Neural progenitor cell (in vitro differentiated cells): ENCODE measurements at regions not wholly inside any gene's neighbourhood (a gene's known extent, or its start where the extent isn't known, plus 50 kb on each side); places are given as distances from the start of the nearest gene placed in this dataset.

Source experiments
- CTCF ChIP-seq: fragments of 200-600 bp; sonication (generic); IDR thresholded peaks from 2 replicates; pipeline ENCODE4 v1.5.1; 2017; ENCODE audit warnings: antibody characterized with exemption, mild to moderate bottlenecking
- EZH2 ChIP-seq: fragments of 200-600 bp; sonication (generic); IDR thresholded peaks from 2 replicates; pipeline ENCODE4 v1.6.1; 2017; ENCODE audit warnings: antibody characterized with exemption, mild to moderate bottlenecking, moderate library complexity
- EZH2phosphoT487 ChIP-seq: fragments of 200-600 bp; sonication (generic); IDR thresholded peaks from 2 replicates; pipeline ENCODE4 v1.6.1; 2017; ENCODE audit warnings: antibody characterized with exemption

GRCh38 chr16:76900285-76901263, 290.4 kb upstream of the MON1B start:
- no peak for TF ChIP-seq CTCF
- no peak for TF ChIP-seq EZH2phosphoT487
- TF ChIP-seq EZH2, result no peak
